SKM-1 (cell line): ENCODE measurements at regions not wholly inside any gene's neighbourhood (a gene's known extent, or its start where the extent isn't known, plus 50 kb on each side); places are given as distances from the start of the nearest gene placed in this dataset.
"Not testable (repeated sequence)": the region's sequence is repeated elsewhere in the genome, so short reads cannot be mapped to it uniquely, and the experiment has no call there.

Source experiments
- DNase-seq: peaks from one replicate; lab custom pipeline; 2025; ENCODE audit not compliant: unreplicated experiment; lab: John Stamatoyannopoulos, UW

- DNase-seq = no peak
Measured at GRCh38 chr12:59158066-59158465, 237.8 kb upstream of the LRIG3 start.

GRCh38 chr12:59155448-59155847 lies 235.1 kb upstream of the LRIG3 start:
- no peak for DNase-seq

GRCh38 chr12:59151243-59151642 lies 230.9 kb upstream of the LRIG3 start:
- DNase-seq = no peak

- peak; percentile 68 for DNase-seq
Measured at GRCh38 chr12:59149995-59150642, 229.8 kb upstream of the LRIG3 start.

GRCh38 chr12:59147791-59148190 lies 227.5 kb upstream of the LRIG3 start:
- DNase-seq = no peak

GRCh38 chr12:59142183-59142790 lies 222.0 kb upstream of the LRIG3 start:
- DNase-seq = no peak

GRCh38 chr12:59134750-59135149 lies 214.4 kb upstream of the LRIG3 start:
- no peak for DNase-seq

GRCh38 chr12:59131462-59131861 lies 211.2 kb upstream of the LRIG3 start:
- no peak for DNase-seq

- DNase-seq = no peak
Measured at GRCh38 chr12:59122784-59123183, 202.5 kb upstream of the LRIG3 start.

- no peak for DNase-seq
Measured at GRCh38 chr12:59121451-59121850, 201.1 kb upstream of the LRIG3 start.

GRCh38 chr12:59119676-59120075 lies 199.4 kb upstream of the LRIG3 start:
- DNase-seq = no peak

- no peak for DNase-seq
Measured at GRCh38 chr12:59118356-59118755, 198.1 kb upstream of the LRIG3 start.

- no peak for DNase-seq
Measured at GRCh38 chr12:59115995-59116394, 195.7 kb upstream of the LRIG3 start.

GRCh38 chr12:59115526-59115925 lies 195.2 kb upstream of the LRIG3 start:
- no peak for DNase-seq

- DNase-seq = peak; percentile 10
Measured at GRCh38 chr12:59113831-59114615, 193.7 kb upstream of the LRIG3 start.

GRCh38 chr12:59111851-59112250 lies 191.5 kb upstream of the LRIG3 start:
- no peak for DNase-seq

- not testable (repeated sequence) for DNase-seq
Measured at GRCh38 chr12:59108516-59108915, 188.2 kb upstream of the LRIG3 start.

GRCh38 chr12:59100585-59100984 lies 180.3 kb upstream of the LRIG3 start:
- no peak for DNase-seq

- no peak for DNase-seq
Measured at GRCh38 chr12:59097876-59098275, 177.6 kb upstream of the LRIG3 start.

GRCh38 chr12:59096246-59096645 lies 175.9 kb upstream of the LRIG3 start:
- DNase-seq = no peak

- DNase-seq = no peak
Measured at GRCh38 chr12:59093073-59093772, 172.9 kb upstream of the LRIG3 start.

GRCh38 chr12:59088673-59089072 lies 168.4 kb upstream of the LRIG3 start:
- no peak for DNase-seq
